ENCODE measurements at regions not wholly inside any gene's neighbourhood (a gene's known extent, or its start where the extent isn't known, plus 50 kb on each side); places are given as distances from the start of the nearest gene placed in this dataset.

DNA sequence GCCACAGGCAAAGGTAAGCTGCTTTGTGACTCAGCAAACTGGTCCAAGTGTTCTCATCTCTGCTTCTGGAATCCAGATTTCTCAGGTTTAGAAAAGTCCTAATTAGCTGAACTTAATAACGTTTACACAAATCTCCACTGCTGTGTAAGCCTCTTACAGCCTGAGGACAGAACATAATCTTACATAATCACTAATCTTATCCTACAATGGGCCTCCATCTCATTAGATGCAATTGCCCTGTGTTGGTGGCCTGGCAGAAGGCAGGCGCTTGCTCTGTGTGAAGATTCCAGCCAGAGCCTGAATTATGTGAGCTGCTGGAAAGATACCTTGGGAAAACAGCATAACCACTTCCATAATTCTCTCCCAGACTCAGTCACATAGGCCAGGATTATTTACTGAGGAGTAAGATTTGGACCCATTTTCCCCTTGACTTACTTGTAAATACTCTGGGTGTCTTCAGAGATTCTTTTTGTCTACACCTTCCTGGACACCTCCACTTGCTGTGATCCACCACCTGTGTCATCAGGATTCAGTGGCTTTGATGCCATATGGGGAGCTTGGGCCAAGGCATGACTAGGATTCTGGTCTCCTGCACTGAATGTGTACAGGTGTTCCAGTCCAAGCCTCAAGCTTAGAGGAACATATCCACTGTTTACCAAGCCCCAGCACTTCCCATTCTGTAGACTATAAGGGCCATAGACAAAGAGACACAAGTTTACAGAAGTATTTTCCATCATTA, 104.4 kb downstream of the C6orf118 start:
- TF ChIP-seq, protein P1, sequence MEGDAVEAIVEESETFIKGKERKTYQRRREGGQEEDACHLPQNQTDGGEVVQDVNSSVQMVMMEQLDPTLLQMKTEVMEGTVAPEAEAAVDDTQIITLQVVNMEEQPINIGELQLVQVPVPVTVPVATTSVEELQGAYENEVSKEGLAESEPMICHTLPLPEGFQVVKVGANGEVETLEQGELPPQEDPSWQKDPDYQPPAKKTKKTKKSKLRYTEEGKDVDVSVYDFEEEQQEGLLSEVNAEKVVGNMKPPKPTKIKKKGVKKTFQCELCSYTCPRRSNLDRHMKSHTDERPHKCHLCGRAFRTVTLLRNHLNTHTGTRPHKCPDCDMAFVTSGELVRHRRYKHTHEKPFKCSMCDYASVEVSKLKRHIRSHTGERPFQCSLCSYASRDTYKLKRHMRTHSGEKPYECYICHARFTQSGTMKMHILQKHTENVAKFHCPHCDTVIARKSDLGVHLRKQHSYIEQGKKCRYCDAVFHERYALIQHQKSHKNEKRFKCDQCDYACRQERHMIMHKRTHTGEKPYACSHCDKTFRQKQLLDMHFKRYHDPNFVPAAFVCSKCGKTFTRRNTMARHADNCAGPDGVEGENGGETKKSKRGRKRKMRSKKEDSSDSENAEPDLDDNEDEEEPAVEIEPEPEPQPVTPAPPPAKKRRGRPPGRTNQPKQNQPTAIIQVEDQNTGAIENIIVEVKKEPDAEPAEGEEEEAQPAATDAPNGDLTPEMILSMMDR (IDR thresholded peaks at IDR 0.05): no peak

GRCh38 chr6:165200178-165200577, 109.2 kb downstream of the C6orf118 start:
- H3K4me3 Mint-ChIP-seq (ENCODE audit: unreplicated experiment): no peak overlapping the region
- DNase-seq (ENCODE audit: low spot score): no peak

More for the DNA sequence above, 104.4 kb downstream of the C6orf118 start:
- Mint-ChIP-seq H3K27me3 (ENCODE audit: low read depth) (peaks cover 3% of the 10 kb centered on the region), H3K36me3 (ENCODE audit: low read depth) (no peaks in the 10 kb centered on the region), H3K27ac (ENCODE audit: unreplicated experiment) (no peak overlapping the region), H3K4me1 (ENCODE audit: low read depth) (no peaks in the 10 kb centered on the region), H3K4me3 (ENCODE audit: unreplicated experiment) (no peak overlapping the region), H3K9me3 (ENCODE audit: low read depth) (peaks cover 13% of the 10 kb centered on the region)
- DNase-seq (ENCODE audit: low spot score): no peak

GRCh38 chr6:165191461-165191860, 117.9 kb downstream of the C6orf118 start:
- Mint-ChIP-seq H3K9me3 (ENCODE audit: low read depth) (peaks cover 33% of the 10 kb centered on the region), H3K4me3 (ENCODE audit: unreplicated experiment) (no peak overlapping the region), H3K27me3 (ENCODE audit: low read depth) (no peaks in the 10 kb centered on the region), H3K27ac (ENCODE audit: unreplicated experiment) (no peak overlapping the region), H3K36me3 (ENCODE audit: low read depth) (peaks cover under 1% of the 10 kb centered on the region), H3K4me1 (ENCODE audit: low read depth) (no peaks in the 10 kb centered on the region)
- DNase-seq (ENCODE audit: low spot score): no peak
- TF ChIP-seq, protein P1 (IDR thresholded peaks at IDR 0.05): no peak

More at GRCh38 chr6:165200178-165200577, 109.2 kb downstream of the C6orf118 start:
- TF ChIP-seq, protein P1 (IDR thresholded peaks at IDR 0.05): no peak
- Mint-ChIP-seq H3K4me1 (ENCODE audit: low read depth) (no peaks in the 10 kb centered on the region), H3K27me3 (ENCODE audit: low read depth) (peaks cover 3% of the 10 kb centered on the region), H3K36me3 (ENCODE audit: low read depth) (peaks cover 1% of the 10 kb centered on the region), H3K9me3 (ENCODE audit: low read depth) (peaks cover 29% of the 10 kb centered on the region), H3K27ac (ENCODE audit: unreplicated experiment) (no peak overlapping the region)

DNA sequence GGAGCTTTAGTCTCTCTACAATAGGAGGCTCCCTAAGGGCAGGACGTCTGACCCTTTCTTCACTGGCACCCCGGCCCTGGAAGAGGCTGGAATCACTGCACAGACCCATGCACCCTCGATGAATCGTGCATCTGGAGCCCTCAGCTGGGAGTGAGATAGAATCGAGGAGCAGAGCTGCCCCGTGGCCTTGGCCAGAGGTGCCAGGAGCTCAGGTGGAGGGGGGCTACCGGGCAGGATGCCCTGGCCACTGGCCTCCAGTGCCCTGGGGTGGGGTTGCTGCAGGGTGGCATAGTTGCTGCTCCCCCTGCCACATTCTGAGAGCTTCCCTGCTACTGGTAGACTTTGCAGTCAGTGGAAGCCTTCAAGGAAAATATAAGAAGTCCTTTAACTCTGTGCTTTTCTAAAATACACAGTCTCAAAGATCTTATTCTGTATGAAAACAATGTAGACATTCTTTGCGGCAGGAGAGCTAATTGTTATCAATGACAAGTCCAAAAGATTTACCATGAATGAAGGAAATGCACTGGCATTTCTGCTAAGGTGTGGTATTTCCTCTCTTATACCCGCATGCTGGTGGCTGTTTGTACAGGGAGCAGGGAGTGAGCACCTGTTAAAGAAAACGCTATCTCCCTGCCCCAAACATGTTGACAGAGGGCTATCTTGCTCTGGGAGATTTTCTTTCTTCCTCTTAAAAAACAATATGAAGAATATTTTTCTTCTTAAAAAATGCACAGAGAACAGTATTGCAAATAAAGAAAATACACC, 122.8 kb downstream of the C6orf118 start:
- H3K9me3 Mint-ChIP-seq (ENCODE audit: low read depth): peaks cover 11% of the 10 kb centered on the region
- no peaks in the 10 kb centered on the region for H3K36me3 Mint-ChIP-seq (ENCODE audit: low read depth)
- no peak overlapping the region for H3K27ac Mint-ChIP-seq (ENCODE audit: unreplicated experiment)
- TF ChIP-seq, protein P1 (IDR thresholded peaks at IDR 0.05): no peak
- no peak for DNase-seq (ENCODE audit: low spot score)
- H3K4me3 Mint-ChIP-seq (ENCODE audit: unreplicated experiment): no peak overlapping the region
- H3K4me1 Mint-ChIP-seq (ENCODE audit: low read depth): peaks cover 7% of the 10 kb centered on the region
- no peaks in the 10 kb centered on the region for H3K27me3 Mint-ChIP-seq (ENCODE audit: low read depth)

- Mint-ChIP-seq H3K27ac (ENCODE audit: unreplicated experiment) (no peak overlapping the region), H3K9me3 (ENCODE audit: low read depth) (peaks cover 8% of the 10 kb centered on the region), H3K4me1 (ENCODE audit: low read depth) (peaks cover 7% of the 10 kb centered on the region), H3K36me3 (ENCODE audit: low read depth) (no peaks in the 10 kb centered on the region), H3K27me3 (ENCODE audit: low read depth) (no peaks in the 10 kb centered on the region), H3K4me3 (ENCODE audit: unreplicated experiment) (no peak overlapping the region)
- TF ChIP-seq, protein P1 (IDR thresholded peaks at IDR 0.05): no peak
- no peak for DNase-seq (ENCODE audit: low spot score)
Measured at GRCh38 chr6:165186041-165186440, 123.4 kb downstream of the C6orf118 start.
